SU-DHL-6 (cell line): ENCODE measurements at regions not wholly inside any gene's neighbourhood (a gene's known extent, or its start where the extent isn't known, plus 50 kb on each side); places are given as distances from the start of the nearest gene placed in this dataset.
"Not testable (repeated sequence)": the region's sequence is repeated elsewhere in the genome, so short reads cannot be mapped to it uniquely, and the experiment has no call there.

Source experiments
- H2AFZ ChIP-seq: fragments of 200-600 bp; sonication (generic); 2 replicates; pipeline ENCODE4 v1.6.1; 2014; ENCODE audit warnings: low read depth, mild to moderate bottlenecking, moderate library complexity, mixed read lengths, antibody characterized with exemption, low read length; ENCODE audit not compliant: severe bottlenecking
- H3F3A ChIP-seq: fragments of 200-600 bp; shearing (Covaris generic); 2 replicates; pipeline ENCODE4 v1.6.0; 2016; ENCODE audit warnings: antibody characterized with exemption, mild to moderate bottlenecking; ENCODE audit not compliant: insufficient read depth
- H3K27ac ChIP-seq: fragments of 200-600 bp; sonication (generic); 2 replicates; pipeline ENCODE4 v1.5.1; 2016; ENCODE audit warnings: low read depth, mild to moderate bottlenecking, low read length, moderate library complexity, mixed read lengths
- H3K27me3 ChIP-seq: fragments of 200-600 bp; sonication (generic), shearing (Covaris generic); 2 replicates; pipeline ENCODE4 v1.6.0; 2014; ENCODE audit warnings: mild to moderate bottlenecking, low read length
- H3K36me3 ChIP-seq: fragments of 200-600 bp; sonication (generic); 2 replicates; pipeline ENCODE4 v1.6.1; 2014; ENCODE audit warnings: mild to moderate bottlenecking, low read length, mixed read lengths
- H3K4me2 ChIP-seq: fragments of 300-600, 200-600 bp; shearing (Covaris generic), sonication (generic); 2 replicates; pipeline ENCODE4 v1.6.0; 2014; ENCODE audit warnings: low read length, low read depth, mild to moderate bottlenecking; ENCODE audit not compliant: poor library complexity, severe bottlenecking
- H3K4me3 ChIP-seq: fragments of 200-600 bp; sonication (generic); 2 replicates; pipeline ENCODE4 v1.5.1; 2014; ENCODE audit warnings: antibody characterized with exemption, low read length, mild to moderate bottlenecking, mixed read lengths; ENCODE audit not compliant: insufficient read depth, poor library complexity, severe bottlenecking
- H3K79me2 ChIP-seq: fragments of 200-600 bp; sonication (generic); 2 replicates; pipeline ENCODE4 v1.6.1; 2014; ENCODE audit warnings: mild to moderate bottlenecking, low read length, moderate library complexity; ENCODE audit not compliant: insufficient read depth
- H3K9ac ChIP-seq: fragments of 200-600 bp; sonication (generic); 2 replicates; pipeline ENCODE4 v1.7.0; 2014; ENCODE audit warnings: mild to moderate bottlenecking, low read length
- H3K9me2 ChIP-seq: fragments of 200-600 bp; sonication (generic); replicated peaks from 2 replicates; pipeline ENCODE4 v1.6.1; 2014; ENCODE audit warnings: low read length; ENCODE audit not compliant: insufficient read depth
- H3K9me3 ChIP-seq: fragments of 200-600 bp; sonication (generic); 2 replicates; pipeline ENCODE4 v1.6.1; 2014; ENCODE audit warnings: low read length, mixed read lengths; ENCODE audit not compliant: insufficient read depth
- H4K20me1 ChIP-seq: fragments of 200-600 bp; sonication (generic); 2 replicates; pipeline ENCODE4 v1.6.1; 2014; ENCODE audit warnings: low read depth, mild to moderate bottlenecking, antibody characterized with exemption, low read length, moderate library complexity, mixed read lengths
- CTCF ChIP-seq: fragments of 200-600 bp; sonication (generic); IDR thresholded peaks from one replicate; pipeline ENCODE4 v1.5.1; 2017; ENCODE audit warnings: antibody characterized with exemption, mild to moderate bottlenecking, low read length, moderate library complexity; ENCODE audit not compliant: insufficient read depth, poor library complexity, severe bottlenecking
- EZH2phosphoT487 ChIP-seq: fragments of 200-600 bp; sonication (generic), shearing (Covaris generic); conservative IDR thresholded peaks from 2 replicates; pipeline ENCODE4 v1.6.1; 2018; ENCODE audit warnings: mild to moderate bottlenecking, antibody characterized with exemption, low read length, moderate library complexity, mixed read lengths

DNA sequence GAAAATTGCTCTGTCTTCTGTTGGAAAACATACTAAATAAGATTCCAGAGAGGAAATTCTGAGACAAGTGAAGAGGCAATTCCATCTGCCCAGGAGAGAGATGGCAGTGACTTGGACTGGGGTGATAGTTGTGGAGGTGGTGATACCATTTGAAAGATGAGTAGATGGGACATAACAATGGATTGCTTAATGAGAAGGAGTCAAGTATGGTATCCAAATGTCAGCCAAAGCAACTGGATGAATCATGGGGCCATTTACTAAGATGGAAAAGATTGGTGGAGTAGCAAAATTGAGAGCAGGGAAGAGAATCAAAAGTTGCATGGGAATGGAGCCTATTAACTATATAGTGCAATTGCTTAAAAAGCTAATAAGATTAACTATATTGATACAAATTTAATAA, 222.1 kb downstream of the ETAA1 start:
- no peak overlapping the region for H3K4me2 ChIP-seq
- no peak overlapping the region for H2AFZ ChIP-seq
- H3K27ac ChIP-seq, result no peak overlapping the region
- no peak overlapping the region for H3K4me3 ChIP-seq
- no peaks in the 10 kb centered on the region for H3K36me3 ChIP-seq
- no peaks in the 10 kb centered on the region for H3K27me3 ChIP-seq
- no peaks in the 10 kb centered on the region for H4K20me1 ChIP-seq
- H3K9me2 ChIP-seq, result no peaks in the 10 kb centered on the region
- no peaks in the 10 kb centered on the region for H3F3A ChIP-seq
- no peaks in the 10 kb centered on the region for H3K79me2 ChIP-seq
- no peaks in the 10 kb centered on the region for H3K9me3 ChIP-seq
- TF ChIP-seq CTCF (no peak), EZH2phosphoT487 (no peak)
- H3K9ac ChIP-seq, result no peak overlapping the region

DNA sequence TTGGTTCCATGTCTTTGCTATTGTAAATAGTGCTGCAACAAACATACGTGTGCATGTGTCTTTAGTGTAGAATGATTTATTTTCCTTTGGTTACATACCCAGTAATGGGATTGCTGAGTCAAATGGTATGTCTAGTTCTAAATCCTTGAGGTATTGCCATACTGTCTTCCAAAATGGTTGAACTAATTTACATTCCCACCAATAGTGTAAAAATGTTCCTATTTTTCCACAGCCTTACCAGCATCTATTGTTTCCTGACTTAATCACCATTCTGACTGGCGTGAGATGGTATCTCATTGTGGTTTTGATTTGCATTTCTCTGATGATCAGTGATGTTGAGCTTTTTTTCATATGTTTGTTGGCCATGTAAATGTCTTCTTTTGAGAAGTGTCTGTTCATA, 226.6 kb downstream of the ETAA1 start:
- H3K9me3 ChIP-seq, H3K9ac ChIP-seq, H3K9me2 ChIP-seq, H3K4me2 ChIP-seq, H3K36me3 ChIP-seq, H3K27me3 ChIP-seq, H3K79me2 ChIP-seq, H2AFZ ChIP-seq, H3K4me3 ChIP-seq, H3K27ac ChIP-seq, H4K20me1 ChIP-seq, H3F3A ChIP-seq: not testable (repeated sequence)

DNA sequence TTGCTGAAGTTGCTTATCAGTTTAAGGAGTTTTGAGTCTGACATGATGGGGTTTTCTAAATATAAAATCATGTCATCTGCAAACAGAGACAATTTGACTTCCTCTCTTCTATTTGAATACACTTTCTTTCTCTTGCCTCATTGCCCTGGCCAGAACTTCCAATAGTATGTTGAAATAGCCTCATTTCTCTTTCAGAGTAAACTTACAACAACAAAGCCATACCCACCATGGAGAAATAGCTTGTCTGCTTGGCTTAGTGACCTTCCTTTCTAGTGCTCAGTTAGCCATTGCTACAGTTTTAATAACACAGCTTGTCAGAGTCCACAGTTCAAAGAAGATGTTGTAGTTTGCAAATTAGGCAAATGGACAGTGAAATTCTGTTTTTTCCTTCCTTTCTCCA, 228.0 kb downstream of the ETAA1 start:
- no peak for TF ChIP-seq EZH2phosphoT487
- TF ChIP-seq CTCF, result no peak
- Histone ChIP-seq H3K9me2 (no peaks in the 10 kb centered on the region), H2AFZ (no peak overlapping the region), H3K9me3 (no peaks in the 10 kb centered on the region), H4K20me1 (no peaks in the 10 kb centered on the region), H3K79me2 (no peaks in the 10 kb centered on the region), H3K4me2 (no peak overlapping the region), H3K36me3 (no peaks in the 10 kb centered on the region), H3K4me3 (no peak overlapping the region), H3K9ac (no peak overlapping the region), H3K27ac (no peak overlapping the region), H3K27me3 (no peaks in the 10 kb centered on the region), H3F3A (no peaks in the 10 kb centered on the region)

DNA sequence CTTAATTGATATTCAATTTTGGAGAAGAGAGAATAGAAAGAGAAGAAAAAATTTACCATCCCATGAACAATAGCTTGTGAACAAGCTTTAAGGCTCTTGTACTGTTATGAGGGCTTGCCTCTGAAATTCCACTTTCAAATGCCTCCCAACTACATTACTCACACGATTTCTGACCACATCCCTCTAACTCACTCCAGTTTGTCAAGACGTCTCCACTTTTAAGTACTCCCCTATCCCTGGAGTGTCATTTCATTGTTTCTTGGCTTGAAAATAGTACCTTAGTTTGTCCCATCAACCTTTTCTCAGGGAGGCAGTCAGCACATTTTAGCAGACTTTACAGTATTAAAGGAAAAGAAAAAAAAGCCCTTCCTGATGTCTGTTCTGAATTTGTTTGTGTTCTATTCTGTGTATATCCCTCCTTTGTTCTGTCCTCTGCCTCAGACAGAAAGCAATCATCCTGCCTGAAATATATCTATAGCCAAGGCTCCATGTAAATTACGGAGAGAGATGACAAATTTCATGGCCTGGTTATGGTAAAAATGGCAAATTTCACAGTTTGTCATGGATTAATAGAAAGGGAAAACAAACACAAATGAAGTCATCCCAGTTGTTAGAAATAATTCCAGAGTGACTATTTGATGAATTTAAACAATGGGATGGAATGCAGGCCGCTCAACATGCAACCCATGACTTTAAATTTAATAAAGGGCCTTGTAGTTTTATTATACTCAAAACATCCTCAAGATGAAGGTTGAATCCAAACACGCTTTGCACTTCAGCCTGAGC, 228.8 kb downstream of the ETAA1 start:
- no peak overlapping the region for H3K27ac ChIP-seq
- no peaks in the 10 kb centered on the region for H3K9me2 ChIP-seq
- no peak overlapping the region for H2AFZ ChIP-seq

More for the DNA sequence above, 228.8 kb downstream of the ETAA1 start:
- no peaks in the 10 kb centered on the region for H3K9me3 ChIP-seq
- no peak overlapping the region for H3K4me2 ChIP-seq
- no peaks in the 10 kb centered on the region for H3K79me2 ChIP-seq
- H3K4me3 ChIP-seq, result no peak overlapping the region
- TF ChIP-seq EZH2phosphoT487, result no peak
- no peak for TF ChIP-seq CTCF
- H3K36me3 ChIP-seq, result no peaks in the 10 kb centered on the region
- H3K27me3 ChIP-seq, result no peaks in the 10 kb centered on the region
- H3F3A ChIP-seq, result no peaks in the 10 kb centered on the region
- no peak overlapping the region for H3K9ac ChIP-seq
- H4K20me1 ChIP-seq, result no peaks in the 10 kb centered on the region
